HFF-Myc (cell line): ENCODE measurements at regions not wholly inside any gene's neighbourhood (a gene's known extent, or its start where the extent isn't known, plus 50 kb on each side); places are given as distances from the start of the nearest gene placed in this dataset.

Experiments
- DNase-seq: peaks from one replicate; pipeline ENCODE4 v3.0.0-alpha.2; 2011; ENCODE audit warnings: low read depth; ENCODE audit errors: extremely low read depth
- H3K4me3 ChIP-seq: replicated peaks from 2 replicates; pipeline ENCODE4 v1.5.1; 2011; ENCODE audit warnings: low read depth, mild to moderate bottlenecking, control low read depth, low read length
- TF ChIP-seq, protein P1 (sequence below): IDR thresholded peaks from 2 replicates; pipeline ENCODE4 v1.5.1; 2012; ENCODE audit warnings: mild to moderate bottlenecking, low read depth, low read length, control low read depth; ENCODE audit errors: missing control alignments

DNA sequence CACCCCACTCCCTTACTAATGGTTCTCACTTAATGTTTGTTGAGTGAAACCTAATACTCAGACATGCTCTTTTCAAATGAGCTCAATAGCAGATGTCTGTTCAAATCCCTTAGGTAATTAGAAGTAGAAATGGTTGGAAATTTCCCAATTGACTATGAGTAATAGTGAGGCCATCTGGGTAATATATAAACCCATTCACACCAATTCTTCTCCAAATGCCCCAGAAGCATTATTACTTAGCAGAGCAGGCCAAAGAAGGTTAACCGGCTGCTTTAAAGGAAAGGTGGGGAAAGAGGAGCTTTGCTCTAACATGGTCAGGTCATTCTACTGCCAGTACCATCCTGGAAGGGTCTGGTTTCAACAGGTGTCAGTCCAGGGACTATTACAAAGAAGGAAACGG, 119.5 kb upstream of the MTAP start:
- H3K4me3 ChIP-seq: no peak overlapping the region
- no peak for DNase-seq
- TF ChIP-seq, protein P1, sequence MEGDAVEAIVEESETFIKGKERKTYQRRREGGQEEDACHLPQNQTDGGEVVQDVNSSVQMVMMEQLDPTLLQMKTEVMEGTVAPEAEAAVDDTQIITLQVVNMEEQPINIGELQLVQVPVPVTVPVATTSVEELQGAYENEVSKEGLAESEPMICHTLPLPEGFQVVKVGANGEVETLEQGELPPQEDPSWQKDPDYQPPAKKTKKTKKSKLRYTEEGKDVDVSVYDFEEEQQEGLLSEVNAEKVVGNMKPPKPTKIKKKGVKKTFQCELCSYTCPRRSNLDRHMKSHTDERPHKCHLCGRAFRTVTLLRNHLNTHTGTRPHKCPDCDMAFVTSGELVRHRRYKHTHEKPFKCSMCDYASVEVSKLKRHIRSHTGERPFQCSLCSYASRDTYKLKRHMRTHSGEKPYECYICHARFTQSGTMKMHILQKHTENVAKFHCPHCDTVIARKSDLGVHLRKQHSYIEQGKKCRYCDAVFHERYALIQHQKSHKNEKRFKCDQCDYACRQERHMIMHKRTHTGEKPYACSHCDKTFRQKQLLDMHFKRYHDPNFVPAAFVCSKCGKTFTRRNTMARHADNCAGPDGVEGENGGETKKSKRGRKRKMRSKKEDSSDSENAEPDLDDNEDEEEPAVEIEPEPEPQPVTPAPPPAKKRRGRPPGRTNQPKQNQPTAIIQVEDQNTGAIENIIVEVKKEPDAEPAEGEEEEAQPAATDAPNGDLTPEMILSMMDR: no peak

DNA sequence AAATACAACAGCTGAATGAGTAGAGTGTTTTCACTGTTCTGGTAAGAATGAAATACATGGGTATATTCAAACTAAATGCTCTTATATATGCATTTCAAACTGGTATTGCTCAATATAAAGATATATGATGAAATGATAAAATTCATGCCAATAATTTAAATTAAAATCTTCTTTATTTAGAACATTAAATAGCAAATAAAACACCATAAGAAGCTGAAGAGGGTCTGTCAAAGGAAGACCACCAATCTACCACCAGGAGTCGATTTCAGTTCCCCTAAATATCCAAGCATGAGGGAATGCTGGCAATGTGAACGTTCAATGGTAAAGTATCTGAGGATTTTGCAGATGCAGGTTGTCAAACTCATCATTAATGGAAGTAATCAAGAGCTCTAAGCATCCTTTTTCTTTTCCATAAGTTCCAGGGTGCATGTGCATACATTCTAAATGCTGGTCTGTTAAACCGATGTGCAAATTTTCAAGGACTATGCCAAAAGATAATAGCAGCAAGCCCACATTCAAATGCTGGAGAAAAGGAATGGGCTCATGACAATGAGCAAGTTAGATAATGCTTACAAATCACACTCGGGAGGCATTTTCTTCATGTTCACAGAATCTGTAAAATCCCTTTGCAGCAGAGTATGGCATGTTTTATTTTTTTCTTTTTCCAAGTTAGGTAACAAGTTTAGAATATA, 118.8 kb upstream of the MTAP start:
- DNase-seq: no peak
- no peak overlapping the region for H3K4me3 ChIP-seq
- TF ChIP-seq, protein P1: no peak

DNA sequence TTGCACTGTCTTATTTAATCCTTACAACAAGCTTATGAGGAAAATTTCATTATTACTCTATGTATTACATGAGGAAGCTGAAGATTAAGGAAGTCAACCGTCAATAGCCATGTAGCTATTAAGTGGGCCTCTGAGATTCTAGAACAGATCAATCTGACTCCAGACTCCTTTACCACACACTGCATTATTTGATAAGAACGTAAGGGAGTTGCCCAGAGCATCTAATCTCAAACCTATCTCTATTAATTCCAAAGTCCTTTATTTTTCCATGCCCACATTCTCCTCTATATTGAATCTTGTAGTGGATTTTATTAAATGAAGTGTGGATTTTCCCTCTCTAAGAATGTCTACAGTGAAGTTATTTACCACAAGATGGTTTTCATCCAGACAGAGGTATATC, 118.2 kb upstream of the MTAP start:
- no peak for DNase-seq
- H3K4me3 ChIP-seq: no peak overlapping the region
- TF ChIP-seq, protein P1: no peak

DNA sequence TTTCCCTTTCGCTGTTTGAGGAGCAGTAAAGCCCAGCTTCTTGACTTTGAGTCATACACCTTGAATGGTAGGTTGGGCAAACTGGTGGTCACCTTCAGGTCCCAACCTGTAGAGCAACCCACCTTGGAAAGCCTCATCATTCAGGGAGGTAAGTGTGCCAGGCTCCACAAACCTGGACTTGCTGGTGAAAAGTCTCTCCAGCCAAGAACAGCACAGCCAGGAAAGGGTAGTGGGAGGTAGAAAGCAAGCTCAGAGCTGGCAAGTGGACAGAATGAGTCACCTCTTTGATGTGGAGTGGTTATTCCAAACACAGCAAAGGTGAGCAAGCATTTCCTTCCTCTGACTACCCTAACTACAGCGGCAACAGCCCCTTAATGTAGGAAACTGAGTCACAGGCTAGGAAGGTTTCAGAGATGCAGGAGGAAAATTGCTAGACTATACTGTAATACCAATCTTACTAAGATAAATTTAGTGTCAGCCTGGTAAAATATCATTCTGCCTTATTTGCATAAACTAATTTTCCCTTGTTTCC, 117.5 kb upstream of the MTAP start:
- no peak for DNase-seq
- TF ChIP-seq, protein P1: no peak
- H3K4me3 ChIP-seq: no peak overlapping the region

DNA sequence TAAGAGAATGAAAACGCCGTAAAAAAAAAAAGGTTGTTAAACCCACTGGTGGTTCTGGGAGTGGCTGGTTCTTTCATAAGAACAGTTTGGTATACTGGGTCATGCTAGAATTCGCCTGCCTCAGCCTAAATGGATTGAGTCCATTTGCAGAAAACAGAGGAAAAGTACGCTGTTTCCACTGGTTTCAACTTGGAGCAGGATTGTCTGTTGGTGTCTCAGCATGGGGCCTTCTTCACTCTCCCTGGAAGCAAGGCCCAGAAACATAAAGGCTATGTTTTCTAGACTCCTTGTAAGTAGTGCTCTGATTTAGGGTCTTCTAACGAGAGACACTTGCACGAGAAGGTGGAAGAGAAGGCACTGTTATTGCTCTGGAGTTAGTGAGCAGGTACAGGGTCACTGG, 116.9 kb upstream of the MTAP start:
- no peak overlapping the region for H3K4me3 ChIP-seq
- TF ChIP-seq, protein P1: no peak
- no peak for DNase-seq

DNA sequence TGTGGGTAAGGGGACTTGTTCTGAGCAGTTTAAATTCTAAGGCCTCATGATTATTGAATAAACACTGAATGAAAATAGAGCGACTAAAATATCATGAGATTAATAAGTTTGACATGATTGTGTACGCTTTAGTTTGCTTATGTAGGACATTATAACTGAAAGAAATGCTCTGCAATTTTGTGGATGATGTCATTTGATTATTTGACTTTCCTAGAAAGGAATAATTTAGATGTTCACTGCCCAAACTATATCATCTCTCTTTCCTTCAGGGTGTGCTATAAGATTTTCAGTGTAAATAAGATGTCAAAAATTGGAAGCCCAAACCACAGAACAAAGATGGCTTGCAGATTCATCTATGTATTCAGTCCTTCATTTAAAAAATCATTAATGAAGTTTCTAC, 115.7 kb upstream of the MTAP start:
- DNase-seq: no peak
- no peak overlapping the region for H3K4me3 ChIP-seq
- TF ChIP-seq, protein P1: no peak

DNA sequence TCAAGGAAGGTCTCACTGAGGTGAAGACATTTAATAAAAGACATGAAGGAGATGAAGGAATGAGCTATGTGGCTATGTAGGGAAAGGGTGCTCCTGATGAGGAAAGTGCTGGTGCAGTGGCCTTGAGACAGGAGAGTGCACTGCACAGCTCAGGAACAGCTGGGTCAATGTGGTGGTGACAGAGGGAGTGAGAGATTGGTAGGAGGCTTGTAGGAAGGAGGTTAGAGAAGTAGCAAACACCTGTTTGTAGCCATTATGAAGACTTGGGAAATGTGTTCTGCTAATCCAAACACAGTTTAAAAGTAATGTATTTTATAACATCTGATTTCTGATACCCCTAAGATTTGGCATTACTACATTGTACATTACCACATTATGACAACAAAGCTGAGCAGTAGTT, 115.1 kb upstream of the MTAP start:
- H3K4me3 ChIP-seq: no peak overlapping the region
- DNase-seq: no peak
- TF ChIP-seq, protein P1: no peak
